Lower lobe of right lung (tissue), 2 donors: ENCODE measurements at regions not wholly inside any gene's neighbourhood (a gene's known extent, or its start where the extent isn't known, plus 50 kb on each side); places are given as distances from the start of the nearest gene placed in this dataset.
"Not testable (repeated sequence)": the region's sequence is repeated elsewhere in the genome, so short reads cannot be mapped to it uniquely, and the experiment has no call there.

ENCODE experiments used
- ATAC-seq, 2 donors: fragments of 200-7000 bp; cut with Tn5 transposase; one replicate each; pipeline ENCODE4 v1.9.1; 2020 to 2022; ENCODE audit warnings: mild to moderate bottlenecking in 2 of 2, moderate library complexity in 2 of 2
- DNase-seq: peaks from one replicate; pipeline ENCODE4 v3.0.0-alpha.2; 2020
- H3K27ac ChIP-seq: fragments of 200-600 bp; one replicate; pipeline ENCODE4 v1.8.0; 2022
- H3K27me3 ChIP-seq: fragments of 200-600 bp; one replicate; pipeline ENCODE4 v1.8.0; 2022; ENCODE audit warnings: low read depth
- H3K36me3 ChIP-seq: fragments of 200-600 bp; one replicate; pipeline ENCODE4 v1.8.0; 2022; ENCODE audit warnings: mild to moderate bottlenecking
- H3K4me1 ChIP-seq: fragments of 200-600 bp; one replicate; pipeline ENCODE4 v1.8.0; 2022
- H3K4me3 ChIP-seq: fragments of 200-600 bp; one replicate; pipeline ENCODE4 v1.8.0; 2022; ENCODE audit warnings: mild to moderate bottlenecking
- H3K9me3 ChIP-seq: fragments of 200-600 bp; one replicate; pipeline ENCODE4 v1.8.0; 2022
- CTCF ChIP-seq: fragments of 200-600 bp; IDR thresholded peaks from one replicate; pipeline ENCODE4 v1.8.0; 2022; ENCODE audit warnings: antibody characterized with exemption, mild to moderate bottlenecking
- intact Hi-C: fragments of 100-400 bp; cut with DNase I; formaldehyde crosslinking; loops from one replicate; pipeline ENCODE4 v1.11.0; 2022
- donor health status: DM: no; HTN: yes; CAD: no; lungs with severe emphysema.

- H3K4me3 ChIP-seq, result no peak overlapping the region
- no peaks in the 10 kb centered on the region for H3K27me3 ChIP-seq
- H3K9me3 ChIP-seq, result peaks cover 9% of the 10 kb centered on the region
- no peak overlapping the region for H3K27ac ChIP-seq
- no peak for ATAC-seq
- H3K4me1 ChIP-seq, result no peaks in the 10 kb centered on the region
- intact Hi-C loops, result no loop called here
- no peak for TF ChIP-seq CTCF
- H3K36me3 ChIP-seq, result no peaks in the 10 kb centered on the region
- DNase-seq, result no peak
These were observed 1346.8 kb downstream of the UQCRFS1 start for GRCh38 chr19:27865927-27866777.

GRCh38 chr19:27861411-27861975 lies 1351.5 kb downstream of the UQCRFS1 start:
- H3K4me1 ChIP-seq, result no peaks in the 10 kb centered on the region
- ATAC-seq (no peak), DNase-seq (no peak)
- no peak overlapping the region for H3K4me3 ChIP-seq
- H3K36me3 ChIP-seq, result no peaks in the 10 kb centered on the region
- no peak for TF ChIP-seq CTCF
- H3K9me3 ChIP-seq, result peaks cover 36% of the 10 kb centered on the region
- intact Hi-C loops, result no loop called here
- no peak overlapping the region for H3K27ac ChIP-seq
- no peaks in the 10 kb centered on the region for H3K27me3 ChIP-seq

- Histone ChIP-seq H3K27ac (no peak overlapping the region), H3K4me1 (no peaks in the 10 kb centered on the region), H3K36me3 (no peaks in the 10 kb centered on the region), H3K9me3 (peaks cover 36% of the 10 kb centered on the region), H3K27me3 (no peaks in the 10 kb centered on the region), H3K4me3 (no peak overlapping the region)
- ATAC-seq, result no peak
- intact Hi-C loops, result no loop called here
- no peak for TF ChIP-seq CTCF
- DNase-seq, result no peak
These were observed 1352.5 kb downstream of the UQCRFS1 start for GRCh38 chr19:27860309-27860934.

- no peaks in the 10 kb centered on the region for H3K4me1 ChIP-seq
- H3K36me3 ChIP-seq, result no peaks in the 10 kb centered on the region
- TF ChIP-seq CTCF, result no peak
- intact Hi-C loops, result no loop called here
- H3K27me3 ChIP-seq, result no peaks in the 10 kb centered on the region
- peaks cover 36% of the 10 kb centered on the region for H3K9me3 ChIP-seq
- H3K4me3 ChIP-seq, result no peak overlapping the region
- DNase-seq, result no peak
- ATAC-seq, result no peak
- no peak overlapping the region for H3K27ac ChIP-seq
These were observed 1353.3 kb downstream of the UQCRFS1 start for GRCh38 chr19:27859689-27860088.

GRCh38 chr19:27858981-27859581 lies 1353.9 kb downstream of the UQCRFS1 start:
- no peak for DNase-seq
- Histone ChIP-seq H3K4me3 (no peak overlapping the region), H3K27ac (no peak overlapping the region), H3K4me1 (no peaks in the 10 kb centered on the region), H3K36me3 (no peaks in the 10 kb centered on the region), H3K27me3 (no peaks in the 10 kb centered on the region), H3K9me3 (peaks cover 36% of the 10 kb centered on the region)
- ATAC-seq, result no peak
- TF ChIP-seq CTCF, result no peak
- intact Hi-C loops, result no loop called here

GRCh38 chr19:27852931-27853330 lies 1360.0 kb downstream of the UQCRFS1 start:
- H3K4me3 ChIP-seq, H3K9me3 ChIP-seq, H3K27me3 ChIP-seq, H3K4me1 ChIP-seq, H3K36me3 ChIP-seq, H3K27ac ChIP-seq, intact Hi-C loops, DNase-seq, ATAC-seq: not testable (repeated sequence)
